ENCODE measurements at regions not wholly inside any gene's neighbourhood (a gene's known extent, or its start where the extent isn't known, plus 50 kb on each side); places are given as distances from the start of the nearest gene placed in this dataset.

DNA sequence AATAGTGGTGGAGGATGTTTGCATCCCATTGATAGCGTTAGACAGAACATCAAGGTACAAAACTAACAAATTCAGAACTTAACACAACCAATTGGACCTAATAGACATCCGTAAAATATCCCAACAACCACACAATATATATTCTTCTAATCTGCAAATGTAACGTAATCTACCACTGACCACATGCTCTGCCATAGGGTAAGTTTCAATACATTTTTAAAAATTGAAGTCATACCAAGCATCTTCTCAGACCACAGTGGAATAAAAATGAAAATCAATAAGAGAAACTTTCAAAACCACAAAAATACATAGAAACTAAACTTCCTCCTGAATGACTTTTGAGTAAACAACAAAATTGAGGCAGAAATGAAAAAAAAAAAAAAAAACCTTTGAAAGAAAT is 1087.5 kb downstream of the KCNT2 start:
- DNase-seq = no peak

DNA sequence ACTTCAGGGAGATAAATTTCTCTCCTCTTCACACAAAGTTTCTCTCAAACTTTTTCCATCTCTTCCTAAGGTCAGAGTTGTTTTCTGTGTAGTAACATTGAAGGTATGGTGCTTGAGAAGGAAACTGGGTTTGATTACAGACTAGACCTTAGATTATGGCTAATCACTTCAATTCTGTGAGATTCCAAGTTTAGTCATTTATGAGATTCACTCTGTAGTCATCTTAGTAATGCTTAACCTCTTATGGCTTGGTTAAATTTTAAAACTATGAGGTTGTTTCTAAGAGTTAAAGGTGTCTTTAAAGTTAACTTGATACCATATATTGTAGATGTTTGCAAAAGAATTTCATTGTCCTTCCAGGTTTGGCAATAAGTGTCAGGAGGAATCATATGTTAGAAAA is 1092.2 kb downstream of the KCNT2 start:
- peak; percentile 26 for DNase-seq

DNA sequence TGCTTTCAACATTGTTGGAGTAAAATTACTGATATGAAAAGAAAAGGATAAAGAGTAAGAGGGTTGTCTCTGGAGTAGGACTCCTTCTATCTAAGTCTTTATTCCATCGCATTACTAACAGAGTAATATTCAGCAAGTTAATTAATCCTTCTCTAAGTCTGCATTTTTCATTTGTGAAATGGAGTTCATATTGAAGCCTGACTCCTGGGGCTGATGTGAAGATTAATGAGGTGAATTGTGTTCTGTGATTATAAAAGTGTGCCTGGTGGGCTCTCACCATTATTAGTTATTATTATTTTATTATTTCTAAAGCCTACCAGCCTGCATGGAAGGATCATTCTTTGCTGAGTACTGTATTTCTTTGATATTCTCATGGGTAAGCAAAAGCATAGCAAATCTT is 1096.7 kb downstream of the KCNT2 start:
- no peak for DNase-seq

DNA sequence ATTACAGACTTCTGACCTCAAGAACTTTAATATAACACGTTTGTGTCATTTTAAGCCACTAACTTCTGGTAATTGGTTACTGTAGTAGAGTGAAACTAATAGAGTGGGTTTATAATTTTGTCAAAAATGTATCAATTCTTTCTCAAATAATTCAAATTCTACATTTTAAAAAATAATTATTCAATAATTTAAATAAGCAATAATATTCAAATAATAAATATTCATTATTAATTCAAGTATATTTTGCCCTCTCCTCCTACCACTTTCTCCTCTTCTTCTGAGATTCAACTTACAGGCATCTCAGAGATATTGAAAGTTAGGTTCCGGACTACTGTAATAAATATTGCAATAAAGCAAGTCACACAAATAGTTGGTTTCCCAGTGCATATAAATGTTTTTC is 1107.1 kb downstream of the KCNT2 start:
- no peak for DNase-seq

DNA sequence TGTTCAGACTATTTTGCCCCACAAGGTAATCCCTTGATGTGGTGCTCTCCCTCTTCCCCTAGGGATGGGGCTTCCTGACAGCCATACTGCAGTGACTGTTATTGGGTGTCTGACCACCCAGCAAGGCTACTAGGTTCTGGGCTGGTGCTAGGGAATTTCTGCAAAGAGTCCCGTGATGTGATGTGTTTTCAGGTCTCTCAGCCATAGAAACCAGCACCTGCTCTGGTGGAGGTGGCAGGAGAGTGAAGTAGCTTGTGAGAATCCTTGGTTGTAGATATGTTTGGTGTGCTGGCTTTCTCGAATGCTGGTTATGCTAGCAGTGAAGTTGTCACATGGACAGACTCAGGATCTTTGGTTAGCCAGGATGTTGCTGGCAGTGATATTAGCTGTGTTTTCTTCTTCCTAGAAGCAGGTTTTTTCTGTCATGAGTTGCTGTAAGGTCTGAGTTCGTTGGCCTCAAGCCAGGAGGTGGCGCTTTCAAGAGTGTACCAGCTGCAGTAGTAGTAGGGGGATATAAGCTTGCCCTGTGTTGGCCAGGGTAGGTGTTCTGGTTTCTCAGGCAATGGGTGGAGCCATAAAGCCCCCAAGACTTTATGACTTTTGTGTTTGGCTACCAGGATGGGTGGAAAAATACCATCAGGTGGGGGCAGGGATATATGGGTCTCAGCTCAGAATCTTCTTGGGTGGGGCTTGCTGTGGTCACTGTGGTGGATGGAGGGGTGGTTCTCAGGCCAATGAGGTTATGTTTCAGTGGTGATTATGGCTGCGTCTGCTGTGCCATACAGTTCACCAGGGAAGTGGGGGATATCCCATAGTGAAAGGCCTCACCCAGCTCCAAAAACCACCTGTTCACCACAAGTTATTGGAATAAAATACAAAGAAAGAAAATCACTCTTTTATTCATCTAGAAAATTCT is 1112.3 kb downstream of the KCNT2 start:
- no peak for DNase-seq

DNA sequence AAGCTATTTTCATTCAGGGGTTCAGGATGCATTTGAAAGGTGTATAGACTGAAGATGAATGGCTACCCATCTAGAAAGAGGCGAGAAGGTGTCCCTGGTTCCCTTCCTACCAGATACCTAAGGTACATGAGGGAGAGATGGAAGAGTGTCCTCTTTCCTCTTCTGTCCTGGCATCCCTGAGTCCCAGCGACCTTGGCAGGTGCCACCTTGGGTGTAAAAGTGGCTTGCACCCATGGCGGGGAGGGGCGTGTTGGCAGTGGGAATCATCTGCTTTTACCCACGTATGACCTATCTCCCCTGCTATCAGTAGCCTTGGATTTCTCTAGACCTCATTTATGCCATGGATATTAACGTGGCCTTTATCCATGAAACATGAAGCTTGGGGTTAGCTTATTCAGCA is 1126.1 kb downstream of the KCNT2 start:
- DNase-seq = no peak

DNA sequence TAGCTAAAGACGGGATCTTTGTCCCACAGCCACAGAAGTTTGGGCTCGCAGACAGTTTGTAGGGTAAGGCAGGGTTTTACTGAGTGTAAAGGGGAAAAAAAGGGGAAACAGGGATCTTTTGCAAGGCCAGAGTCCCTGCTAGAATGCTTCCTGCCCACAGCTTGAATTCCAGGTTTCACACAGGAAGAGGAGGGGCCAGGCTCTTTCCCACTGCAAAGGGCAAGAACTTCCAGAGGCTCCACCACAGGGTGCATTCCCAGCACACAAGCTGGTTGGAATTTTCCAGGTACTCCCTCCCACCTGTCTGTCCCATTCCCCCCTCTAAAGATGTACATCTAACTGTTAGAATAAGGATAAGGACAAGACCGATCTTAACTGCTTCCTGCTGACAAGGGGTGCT is 1126.9 kb downstream of the KCNT2 start:
- no peak for DNase-seq

DNA sequence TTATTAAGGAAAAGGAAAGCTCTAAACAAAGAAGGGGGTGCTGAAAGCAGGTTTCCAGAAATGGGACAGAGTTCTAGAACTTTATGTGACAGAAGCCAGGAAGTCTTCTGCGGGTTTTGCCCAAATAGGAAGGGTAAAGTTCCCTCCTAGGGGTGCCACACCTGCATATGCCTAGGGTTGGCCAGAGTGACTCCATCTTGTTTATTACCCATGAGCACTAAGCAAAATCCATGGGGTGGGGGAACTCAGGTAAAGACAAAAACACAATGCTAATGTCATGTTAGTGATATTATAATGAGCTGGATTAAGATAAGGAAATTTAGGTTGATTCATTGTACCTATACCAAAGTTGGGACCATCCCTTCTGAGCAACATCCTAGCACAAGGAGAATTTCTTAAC is 1132.7 kb downstream of the KCNT2 start:
- no peak for DNase-seq

DNA sequence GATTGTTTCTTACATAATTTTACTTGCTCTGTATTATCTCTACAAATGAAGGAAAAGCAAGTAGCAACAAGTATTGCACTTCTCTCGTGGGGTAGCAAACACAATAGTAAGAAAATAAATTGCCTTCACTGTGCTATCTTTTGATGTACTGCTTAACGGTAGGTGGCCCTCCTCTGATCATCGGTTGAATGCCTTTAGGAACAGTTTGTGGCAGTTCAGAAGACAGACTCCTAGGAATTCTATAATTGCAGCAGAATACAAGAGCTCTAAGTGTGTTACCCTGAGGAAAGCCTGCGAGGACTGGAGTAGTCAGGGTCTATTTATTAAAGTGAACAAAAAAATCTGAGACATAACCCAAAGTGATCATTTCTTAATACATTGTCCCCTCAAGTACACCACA is 1135.9 kb downstream of the KCNT2 start:
- no peak for DNase-seq

DNA sequence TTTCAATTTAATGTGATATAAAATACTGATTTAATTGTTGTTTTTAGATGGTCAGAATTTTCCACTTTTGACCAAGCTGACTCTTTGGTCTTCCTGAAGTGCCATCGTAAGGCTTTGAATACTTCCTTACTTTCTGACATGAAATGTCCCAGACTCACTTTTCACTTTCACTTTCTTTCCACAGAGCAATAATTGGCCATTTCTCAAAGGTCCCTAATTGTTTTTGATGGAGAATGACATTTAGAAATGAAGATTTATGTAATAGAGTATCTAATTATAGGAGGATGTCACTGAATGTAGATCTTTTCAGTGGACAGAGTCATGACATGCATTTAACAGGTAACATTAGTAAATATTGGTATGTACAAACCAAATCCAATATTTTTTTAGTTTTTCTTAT is 1141.6 kb downstream of the KCNT2 start:
- no peak for DNase-seq

DNA sequence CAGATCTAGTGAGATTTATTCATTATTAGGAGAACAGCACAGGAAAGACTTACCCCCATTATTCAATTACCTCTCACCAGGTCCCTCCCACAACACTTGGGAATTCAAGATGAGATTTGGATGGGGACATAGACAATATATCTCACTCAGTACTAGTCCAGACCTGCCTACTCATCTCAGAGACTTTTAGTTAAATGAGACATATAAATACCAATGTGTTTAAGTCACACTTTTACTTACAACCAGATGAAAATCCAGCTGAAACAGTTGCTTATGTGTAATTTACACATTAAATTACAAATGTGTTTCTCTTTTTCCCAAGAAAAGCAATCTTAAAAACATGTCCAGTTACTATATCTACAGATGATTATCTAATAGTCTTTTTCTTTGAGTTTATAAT is 1145.6 kb downstream of the KCNT2 start:
- peak; percentile 71 for DNase-seq

DNA sequence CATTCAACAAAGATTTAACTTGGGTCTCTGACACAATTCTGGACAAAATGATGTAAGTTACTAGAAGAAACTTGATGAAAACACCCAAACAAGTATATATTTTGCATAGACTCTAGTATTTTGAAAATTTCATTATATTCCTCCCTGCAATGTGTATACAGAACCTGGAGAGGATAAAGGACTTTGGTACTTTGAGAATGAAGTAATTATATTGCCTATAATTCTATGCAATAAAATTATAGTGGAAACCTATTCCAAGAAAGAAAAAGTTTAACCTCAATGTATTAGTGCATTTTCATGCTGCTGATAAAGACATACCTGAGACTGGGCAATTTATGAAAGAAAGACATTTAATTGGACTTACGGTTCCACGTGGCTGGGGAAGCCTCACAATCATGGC is 1146.1 kb downstream of the KCNT2 start:
- DNase-seq = no peak

DNA sequence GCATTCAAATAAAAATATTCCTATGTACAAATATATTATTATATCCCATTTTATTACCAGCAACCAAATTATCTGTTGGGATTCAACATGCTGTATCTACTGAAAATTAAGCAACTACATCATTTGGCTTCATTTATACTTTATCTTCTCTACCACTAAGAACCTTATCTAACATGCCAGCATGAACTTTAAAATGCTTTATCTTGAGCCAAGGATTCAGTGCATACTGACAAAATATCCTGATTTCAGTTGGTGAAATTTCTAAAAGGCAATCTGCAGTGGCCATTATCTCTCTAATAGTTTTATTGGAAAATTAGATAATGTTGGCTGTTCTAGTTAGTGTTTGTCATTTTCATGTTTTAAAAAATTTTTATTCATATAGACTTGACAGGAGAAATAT is 1149.9 kb downstream of the KCNT2 start:
- no peak for DNase-seq

DNA sequence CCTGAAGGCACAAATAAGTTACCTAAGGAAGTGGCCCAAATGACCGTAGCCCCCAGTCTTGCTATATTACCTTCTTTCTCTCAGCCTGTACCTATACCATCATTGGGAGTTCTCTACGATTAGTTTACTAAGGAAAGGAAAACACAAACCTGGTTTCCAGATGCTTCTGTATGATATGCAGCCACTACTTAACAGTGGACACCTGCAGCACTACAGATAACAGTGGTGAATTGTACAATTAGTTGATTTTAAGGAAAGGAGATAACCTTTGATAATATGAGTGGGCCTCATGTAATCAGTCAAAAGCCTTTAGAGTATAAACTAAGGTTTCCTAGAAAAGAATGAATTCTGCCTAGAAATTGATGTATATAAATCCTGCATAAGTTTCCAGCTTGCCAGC is 1157.4 kb downstream of the KCNT2 start:
- DNase-seq = no peak

DNA sequence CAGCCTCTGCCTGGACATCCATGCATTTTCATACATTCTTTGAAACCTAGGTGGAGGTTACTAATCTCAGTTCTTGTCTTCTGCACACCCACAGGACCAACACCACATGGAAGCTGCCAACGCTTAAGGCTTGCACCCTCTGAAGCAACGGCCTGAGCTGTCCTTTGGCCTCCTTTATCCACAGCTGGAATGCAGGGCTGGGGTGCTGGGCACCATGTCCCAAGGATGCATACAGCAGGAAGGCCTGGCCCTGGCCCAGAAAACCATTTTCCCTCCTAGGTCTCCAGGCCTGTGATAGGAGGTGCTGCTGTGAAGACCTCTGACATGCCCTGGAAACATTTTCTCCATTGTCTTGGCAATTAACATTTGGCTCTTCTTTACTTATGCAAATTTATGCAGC is 1168.6 kb downstream of the KCNT2 start:
- DNase-seq = no peak

DNA sequence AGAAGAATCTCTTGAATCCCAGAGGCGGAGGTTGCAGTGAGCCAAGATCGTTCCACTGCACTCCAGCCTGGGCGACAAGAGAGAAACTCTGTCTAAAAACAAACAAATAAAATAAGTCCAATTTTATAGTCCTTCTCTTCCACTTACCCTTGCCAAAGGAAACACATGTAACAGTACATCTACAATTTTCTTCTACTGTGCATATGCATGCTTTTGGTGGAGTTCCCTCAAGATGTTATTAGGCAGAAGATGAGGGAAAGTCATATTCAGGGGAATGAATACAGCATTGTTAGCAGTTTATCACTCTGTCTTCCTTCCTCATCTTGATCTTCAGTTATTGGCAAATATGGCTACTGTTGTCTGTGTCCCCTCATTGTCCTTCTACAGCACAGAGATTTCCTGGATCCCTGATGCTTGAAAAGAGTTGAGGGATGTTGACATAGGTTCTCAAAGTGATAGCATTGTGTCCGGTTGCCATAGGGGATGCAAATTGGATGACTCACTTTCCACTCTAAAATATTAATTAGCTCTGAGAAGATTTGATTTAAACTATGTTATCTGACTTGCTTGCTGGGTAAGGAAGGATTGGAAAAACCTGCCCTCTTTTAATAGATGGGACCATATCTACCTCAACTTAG is 1173.6 kb downstream of the KCNT2 start:
- no peak for DNase-seq

DNA sequence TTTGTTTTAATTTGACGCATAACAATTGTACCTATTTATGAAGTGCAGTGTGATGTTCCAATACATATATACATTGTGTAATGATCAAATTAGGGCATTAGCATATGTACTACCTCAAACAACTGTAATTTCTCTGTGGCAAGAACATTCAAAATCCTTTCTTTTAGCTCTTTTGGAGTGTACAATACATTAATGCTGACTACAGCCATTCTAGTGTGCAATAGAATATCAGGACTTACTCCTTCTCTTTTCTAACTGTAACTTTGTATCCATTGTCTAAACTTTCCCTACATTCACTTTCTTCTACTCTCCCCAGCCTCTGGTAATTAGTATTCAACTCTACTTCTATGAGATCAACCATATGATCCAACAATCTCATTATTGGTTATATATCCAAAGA is 1177.4 kb downstream of the KCNT2 start:
- DNase-seq = no peak

DNA sequence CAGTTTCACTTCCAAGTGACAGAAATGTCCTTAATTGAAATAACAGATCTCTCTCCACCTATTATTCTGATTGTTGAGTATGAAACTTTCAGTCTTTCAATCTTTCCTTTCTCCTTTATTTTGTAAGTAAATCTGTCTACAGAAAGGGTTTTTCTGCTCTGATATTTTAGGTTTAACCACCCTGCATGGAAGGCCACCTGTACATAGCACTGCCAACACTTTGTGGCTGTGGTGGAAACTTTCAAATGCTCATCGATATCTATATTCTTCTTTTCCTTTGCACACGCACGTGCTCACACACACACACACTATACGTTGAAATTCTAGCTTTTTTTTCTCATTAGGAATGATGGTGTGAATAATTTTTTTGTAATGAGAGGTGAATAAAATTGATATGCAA is 1179.3 kb downstream of the KCNT2 start:
- DNase-seq = no peak

DNA sequence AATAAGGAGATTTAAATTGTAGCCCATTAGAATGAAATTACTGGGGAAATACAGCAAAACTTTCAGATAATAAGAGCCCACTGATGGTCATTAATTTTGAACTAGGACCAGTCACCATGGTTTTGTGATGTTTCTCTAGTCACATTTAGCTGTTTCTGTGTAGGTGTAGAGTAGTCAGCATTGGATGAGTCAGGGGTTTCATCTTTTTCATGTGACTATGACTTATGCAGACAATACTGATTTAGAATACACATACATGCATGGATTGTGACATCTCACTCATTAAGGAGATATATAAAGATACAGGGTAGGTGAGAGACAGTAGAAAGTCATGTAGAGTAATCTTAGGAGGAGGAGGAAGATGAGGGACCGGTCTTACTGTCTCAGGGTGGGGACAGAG is 1192.7 kb downstream of the KCNT2 start:
- DNase-seq = peak; percentile 2

DNA sequence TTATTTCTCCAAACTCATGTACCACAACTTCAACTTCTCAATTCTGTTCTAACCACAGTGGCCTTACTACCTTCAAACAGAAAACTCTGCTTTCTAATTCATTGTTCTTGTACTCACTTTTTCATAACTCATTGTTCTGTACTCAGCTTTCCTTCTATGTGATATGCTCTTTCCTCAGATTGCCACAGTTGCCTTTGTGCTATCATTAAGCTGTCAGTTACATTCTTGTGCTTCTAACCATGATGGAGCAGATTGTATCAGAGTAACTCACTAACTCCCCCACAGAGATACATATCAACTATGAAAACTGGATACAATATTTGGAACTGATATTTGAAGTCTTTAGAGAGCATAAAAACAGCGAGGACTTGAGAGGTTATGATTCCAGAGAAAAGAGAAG is 1213.7 kb downstream of the KCNT2 start:
- DNase-seq = peak; percentile 10

DNA sequence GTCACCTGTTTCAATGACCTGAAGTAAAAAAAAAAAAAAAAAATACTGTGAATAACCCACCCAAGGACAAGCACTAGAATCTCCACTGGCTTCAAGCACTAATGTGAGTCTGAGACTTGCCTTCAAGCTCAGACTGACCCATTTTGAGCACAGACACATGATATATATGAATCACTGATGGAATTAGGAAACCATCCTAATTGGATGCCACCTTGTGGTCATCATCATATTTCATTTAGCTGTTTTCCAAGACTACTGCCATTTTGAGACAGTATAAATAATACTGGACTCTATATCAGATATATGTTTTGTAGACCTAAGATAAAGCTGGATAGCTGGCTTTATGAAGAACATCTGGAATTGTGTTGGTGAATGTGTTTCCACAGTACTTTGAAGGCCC is 1232.0 kb downstream of the KCNT2 start:
- no peak for DNase-seq

DNA sequence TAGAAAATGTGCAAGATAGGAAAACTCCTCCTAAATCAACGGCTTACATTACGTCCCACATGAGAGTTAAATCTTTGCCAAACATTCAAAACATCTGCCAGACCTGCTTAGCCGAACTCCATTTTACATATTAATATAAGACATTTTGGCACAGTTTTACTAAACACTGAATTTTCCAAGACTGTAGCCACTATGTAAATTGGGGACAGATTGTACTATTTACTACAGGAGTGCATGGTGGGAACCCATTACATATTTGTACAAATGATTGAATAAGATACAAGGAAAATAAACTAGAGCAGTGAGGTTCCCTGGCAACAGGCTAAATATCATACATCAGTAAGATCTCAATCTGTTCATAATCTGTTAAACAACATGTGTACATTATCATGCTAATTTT is 1234.4 kb downstream of the KCNT2 start:
- DNase-seq = no peak

DNA sequence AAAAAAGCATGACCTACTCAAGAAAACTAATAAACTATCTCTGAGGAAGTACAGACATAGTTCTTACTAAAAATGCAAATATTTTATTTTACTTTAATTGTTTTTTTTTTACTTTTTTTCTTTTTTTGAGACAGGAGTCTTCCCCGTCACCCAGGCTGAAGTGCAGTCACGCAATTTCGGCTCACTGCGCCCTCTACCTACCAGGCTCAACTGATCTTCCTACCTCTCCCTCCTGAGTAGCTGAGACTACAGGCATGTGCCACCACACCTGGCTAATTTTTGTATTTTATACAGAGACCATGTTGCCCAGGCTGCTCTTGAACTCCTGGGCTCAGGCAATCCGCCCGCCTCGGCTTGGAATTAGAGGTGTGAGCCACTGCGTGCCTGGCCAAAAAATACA is 1263.1 kb downstream of the KCNT2 start:
- DNase-seq = no peak

DNA sequence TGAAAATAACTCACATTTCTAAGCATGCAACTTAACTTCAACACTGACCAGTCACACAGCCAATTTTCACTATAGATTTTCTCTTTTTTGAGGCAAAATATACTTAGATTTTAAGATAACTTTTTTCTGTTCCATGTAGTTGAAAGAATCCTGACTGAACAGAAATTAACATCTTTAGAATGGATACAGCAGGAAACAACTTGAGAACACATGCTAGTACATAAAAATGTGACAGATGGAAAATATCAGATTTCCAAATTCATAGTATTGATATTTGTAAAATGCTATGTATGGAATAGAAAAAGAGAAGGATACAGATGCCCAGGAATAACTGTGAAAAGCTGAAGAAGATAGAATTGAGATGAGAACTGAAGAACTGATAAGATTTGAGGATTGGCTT is 1270.6 kb downstream of the KCNT2 start:
- DNase-seq = no peak

Measured in fibroblast of skin of abdomen (primary cell).